HL-60 (cell line): ENCODE measurements at regions not wholly inside any gene's neighbourhood (a gene's known extent, or its start where the extent isn't known, plus 50 kb on each side); places are given as distances from the start of the nearest gene placed in this dataset.

Experiments
- DNase-seq, 2 experiments: peaks; one replicate each; pipeline ENCODE4 v3.0.0-alpha.2; 2010 to 2020; ENCODE audit warnings: low read depth in 1 of 2, low spot score in 1 of 2
- H3K27ac ChIP-seq: fragments of 250-450 bp; sonication (Bioruptor Pico); replicated peaks from 2 replicates; pipeline ENCODE4 v1.5.1; 2020; ENCODE audit warnings: mild to moderate bottlenecking, moderate library complexity
- H3K27me3 ChIP-seq: fragments of 250-450 bp; sonication (Bioruptor Pico); 2 replicates; pipeline ENCODE4 v1.5.1; 2021; ENCODE audit warnings: mild to moderate bottlenecking, moderate library complexity; ENCODE audit not compliant: insufficient read depth, poor library complexity, severe bottlenecking
- H3K4me3 ChIP-seq: replicated peaks from 2 replicates; pipeline ENCODE4 v1.5.1; 2011; ENCODE audit warnings: mild to moderate bottlenecking, control low read depth, low read length; ENCODE audit not compliant: insufficient read depth
- CTCF ChIP-seq: IDR thresholded peaks from one replicate; pipeline ENCODE4 v1.5.1; 2011; ENCODE audit warnings: low read length, control low read depth, inconsistent platforms; ENCODE audit not compliant: insufficient read depth
- GABPA ChIP-seq: IDR thresholded peaks from 2 replicates; pipeline ENCODE4 v1.6.1; 2012; ENCODE audit warnings: low read depth
- POLR2AphosphoS5 ChIP-seq: IDR thresholded peaks from 2 replicates; pipeline ENCODE4 v1.6.1; 2012; ENCODE audit warnings: low read depth
- REST ChIP-seq: IDR thresholded peaks from 2 replicates; pipeline ENCODE4 v1.6.1; 2012; ENCODE audit warnings: low read depth; ENCODE audit not compliant: insufficient replicate concordance
- SPI1 ChIP-seq: IDR thresholded peaks from 2 replicates; pipeline ENCODE4 v1.6.1; 2012; ENCODE audit warnings: low read depth, mild to moderate bottlenecking, borderline replicate concordance

- TF ChIP-seq GABPA (no peak), POLR2AphosphoS5 (no peak), CTCF (no peak), REST (no peak), SPI1 (no peak)
- no peak for DNase-seq
- Histone ChIP-seq H3K27me3 (no peaks in the 10 kb centered on the region), H3K4me3 (no peak overlapping the region), H3K27ac (no peak overlapping the region)
Measured at GRCh38 chr20:24742436-24742835, 206.6 kb upstream of the CST7 start.

- DNase-seq, result no peak
- TF ChIP-seq SPI1 (no peak), REST (no peak), CTCF (no peak), POLR2AphosphoS5 (no peak), GABPA (no peak)
- Histone ChIP-seq H3K27me3 (no peaks in the 10 kb centered on the region), H3K4me3 (no peak overlapping the region), H3K27ac (no peak overlapping the region)
Measured at GRCh38 chr20:24742989-24743388, 206.1 kb upstream of the CST7 start.

- DNase-seq, result no peak
- H3K27me3 ChIP-seq, result no peaks in the 10 kb centered on the region
Measured at GRCh38 chr20:24743641-24744040, 205.4 kb upstream of the CST7 start.

More at GRCh38 chr20:24743641-24744040, 205.4 kb upstream of the CST7 start:
- no peak overlapping the region for H3K27ac ChIP-seq
- no peak overlapping the region for H3K4me3 ChIP-seq
- TF ChIP-seq POLR2AphosphoS5 (no peak), GABPA (no peak), REST (no peak), SPI1 (no peak), CTCF (no peak)
